HG03039 (cell line): ENCODE measurements at regions not wholly inside any gene's neighbourhood (a gene's known extent, or its start where the extent isn't known, plus 50 kb on each side); places are given as distances from the start of the nearest gene placed in this dataset.

Source experiments
- ATAC-seq: cut with Tn5 transposase; IDR thresholded peaks from one replicate; pipeline ENCODE4 v1.9.1; 2021; ENCODE audit warnings: mild to moderate bottlenecking, moderate library complexity; ENCODE audit not compliant: unreplicated experiment

DNA sequence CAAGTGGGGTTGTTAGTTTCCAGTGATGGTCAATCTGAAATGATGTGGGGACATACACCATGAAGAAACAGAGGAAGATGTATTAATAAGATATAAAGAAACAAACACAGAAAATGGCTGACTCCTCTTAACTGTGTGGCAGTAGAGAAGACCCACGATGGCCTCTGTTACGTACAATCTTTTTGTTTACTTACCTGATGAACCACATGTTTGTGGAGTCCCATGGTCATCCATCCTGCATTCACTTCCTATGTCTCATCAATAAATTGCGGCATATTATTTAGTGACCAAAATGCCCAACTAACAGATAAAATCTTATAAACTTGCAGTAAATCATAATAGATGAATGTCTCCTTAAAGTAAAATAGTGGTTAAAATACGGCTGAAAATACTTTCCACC lies 740.1 kb upstream of the LINC00305 start:
- ATAC-seq: no peak

DNA sequence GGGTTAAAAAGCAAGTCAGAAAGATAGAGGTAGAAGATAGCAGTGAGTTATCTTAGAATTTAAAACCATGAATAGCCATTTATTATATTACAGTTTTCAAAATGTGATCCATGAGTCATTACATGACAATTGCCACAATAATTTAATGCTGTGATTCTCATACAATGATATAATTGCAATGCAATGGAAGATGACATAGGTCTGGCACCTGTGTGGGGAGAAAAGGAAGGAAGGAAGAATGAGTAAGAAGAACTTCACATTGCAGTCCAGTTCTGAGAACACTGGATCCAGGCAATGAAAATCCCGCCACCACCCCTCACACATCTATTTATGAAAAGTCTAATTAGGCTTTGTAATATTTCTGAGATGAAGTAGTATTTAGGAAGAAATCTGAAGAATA lies 738.1 kb upstream of the LINC00305 start:
- no peak for ATAC-seq

DNA sequence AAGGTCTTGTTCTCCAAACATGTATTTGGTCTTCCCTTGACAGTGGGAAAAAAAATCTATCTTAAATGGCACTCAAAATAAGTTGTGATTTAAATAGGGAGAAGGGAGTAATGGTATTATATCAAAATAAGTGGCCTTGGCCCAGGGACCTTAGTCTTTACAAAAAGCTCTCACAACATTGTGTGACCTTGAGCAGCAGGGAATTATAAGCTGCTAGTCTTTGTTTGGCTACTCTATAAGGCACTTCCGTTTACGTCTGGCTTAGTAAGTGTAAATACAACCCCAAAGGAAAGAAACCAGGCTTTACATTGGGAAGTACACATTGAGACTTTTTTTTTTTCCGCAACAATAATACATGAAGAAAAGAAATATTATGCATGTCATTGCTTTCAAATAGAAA lies 734.0 kb upstream of the LINC00305 start:
- ATAC-seq: no peak

DNA sequence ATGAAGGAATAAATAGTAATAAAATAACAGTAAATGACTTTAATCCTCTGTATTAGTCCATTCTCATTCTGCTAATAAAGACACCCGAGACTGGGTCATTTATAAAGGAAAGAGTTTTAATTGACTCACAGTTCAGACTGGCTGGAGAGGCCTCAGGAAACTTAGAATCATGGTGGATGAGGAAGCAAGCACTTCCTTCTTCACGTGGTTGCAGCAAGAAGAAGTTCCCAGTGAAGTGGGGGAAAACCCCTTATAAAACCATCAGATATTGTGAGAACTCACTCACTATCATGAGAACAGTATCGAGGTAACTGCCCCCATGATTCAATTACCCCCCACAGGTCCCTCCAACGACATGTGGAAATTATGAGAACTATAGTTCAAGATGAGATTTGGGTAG lies 727.9 kb upstream of the LINC00305 start:
- no peak for ATAC-seq

DNA sequence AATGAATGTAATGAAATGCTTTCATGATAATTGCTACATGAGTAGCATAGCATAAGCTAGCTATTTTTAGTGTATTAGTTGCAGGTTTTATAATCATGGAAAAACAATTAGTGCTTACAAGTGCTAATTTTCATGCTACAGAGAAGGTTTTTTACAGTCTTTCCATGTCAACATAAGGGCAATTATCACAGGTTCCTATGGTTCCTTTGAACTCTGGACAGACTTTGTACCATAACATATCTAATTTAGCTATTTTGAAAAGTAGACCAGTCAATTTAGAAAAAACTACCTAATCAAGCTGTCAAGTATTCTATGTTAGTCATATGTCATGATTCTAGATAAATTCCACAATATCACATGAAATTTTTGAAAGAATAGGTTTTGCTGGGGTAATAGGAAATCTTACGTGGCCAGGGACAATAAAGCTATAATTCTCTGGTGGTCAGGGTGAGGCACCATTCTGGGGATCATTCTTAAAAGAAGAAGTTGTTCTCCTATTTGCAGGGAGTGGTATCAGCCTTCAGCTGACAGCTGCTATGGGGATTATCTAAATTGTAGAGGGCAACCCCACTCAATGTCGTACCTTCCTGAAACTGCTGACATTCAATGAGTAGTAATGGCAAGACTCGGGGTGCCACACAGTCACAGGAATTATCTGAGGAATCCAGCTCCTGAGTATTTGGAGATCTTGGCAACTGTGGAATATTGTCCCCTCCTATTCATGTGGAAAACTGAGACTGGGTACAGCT lies 724.0 kb upstream of the LINC00305 start:
- no peak for ATAC-seq

DNA sequence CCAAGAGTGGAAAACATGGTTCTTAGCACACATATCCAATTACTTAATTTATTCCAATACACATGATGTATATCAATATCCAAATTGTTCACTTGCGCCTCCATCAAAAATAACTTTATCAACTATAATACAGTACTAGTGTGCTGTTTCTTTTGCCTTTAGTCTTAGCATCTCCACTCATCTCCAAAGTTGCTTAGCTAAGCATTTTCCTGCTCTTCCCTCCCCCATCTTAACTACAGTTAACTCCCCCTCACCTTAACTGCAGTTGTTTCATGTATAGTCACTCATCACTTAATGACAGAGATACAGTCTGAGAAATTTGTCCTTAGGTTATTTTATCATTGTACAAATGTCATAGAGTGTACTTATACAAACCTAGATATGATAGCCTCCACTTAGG lies 705.2 kb upstream of the LINC00305 start:
- no peak for ATAC-seq

DNA sequence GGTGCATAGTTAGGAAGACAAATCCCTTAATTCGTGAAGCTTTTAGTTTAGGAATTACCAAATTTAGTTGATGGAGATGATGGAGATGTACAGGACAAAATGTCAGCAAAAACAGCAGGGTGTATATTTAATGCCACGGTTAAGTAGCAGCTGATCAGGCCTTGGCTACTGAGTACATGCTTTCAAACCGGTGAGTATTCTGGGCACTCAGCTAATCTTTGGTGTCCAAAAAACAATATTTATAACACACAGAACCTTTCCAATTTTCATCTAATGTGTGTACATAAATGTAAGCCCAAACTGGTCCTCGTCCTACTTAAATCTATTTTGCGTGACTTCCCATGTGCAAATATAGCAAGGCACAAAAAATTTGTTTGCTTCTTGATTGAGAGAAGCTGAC lies 703.4 kb upstream of the LINC00305 start:
- no peak for ATAC-seq

DNA sequence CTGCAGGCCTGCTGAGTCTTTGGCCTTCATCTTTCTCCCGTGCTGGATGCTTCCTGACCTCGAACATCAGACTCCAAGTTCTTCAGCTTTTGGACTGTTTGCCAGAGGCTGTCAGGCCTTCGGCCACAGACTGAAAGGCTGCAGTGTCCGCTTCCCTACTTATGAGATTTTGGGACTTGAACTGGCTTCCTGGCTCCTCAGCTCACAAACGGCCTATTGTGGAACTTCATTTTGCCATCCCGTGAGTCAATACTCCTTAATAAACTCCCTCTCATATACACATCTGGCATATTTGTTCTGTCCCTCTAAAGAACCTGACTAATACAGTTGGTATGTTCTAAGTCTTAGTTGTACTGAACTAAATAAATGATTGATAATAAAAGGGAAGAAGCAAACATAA lies 702.8 kb upstream of the LINC00305 start:
- ATAC-seq: no peak

DNA sequence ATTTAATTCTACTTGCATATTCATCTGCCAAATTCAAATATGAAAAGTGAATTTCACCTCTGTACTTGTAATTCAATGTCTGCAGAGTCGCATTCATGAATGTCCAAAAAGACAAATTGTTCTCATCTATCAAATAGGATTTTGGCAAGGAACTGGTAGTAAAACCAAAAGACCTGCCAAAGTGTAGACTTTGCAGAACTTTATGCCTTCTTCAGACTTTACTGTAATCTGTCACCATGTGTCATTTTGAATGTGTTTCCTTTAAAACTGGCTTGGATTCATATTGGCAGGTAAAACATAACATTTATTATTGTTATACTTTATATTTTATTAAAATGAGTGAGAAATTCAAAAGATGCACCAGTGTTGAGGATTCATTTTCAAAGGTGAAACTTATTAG lies 701.9 kb upstream of the LINC00305 start:
- ATAC-seq: no peak

DNA sequence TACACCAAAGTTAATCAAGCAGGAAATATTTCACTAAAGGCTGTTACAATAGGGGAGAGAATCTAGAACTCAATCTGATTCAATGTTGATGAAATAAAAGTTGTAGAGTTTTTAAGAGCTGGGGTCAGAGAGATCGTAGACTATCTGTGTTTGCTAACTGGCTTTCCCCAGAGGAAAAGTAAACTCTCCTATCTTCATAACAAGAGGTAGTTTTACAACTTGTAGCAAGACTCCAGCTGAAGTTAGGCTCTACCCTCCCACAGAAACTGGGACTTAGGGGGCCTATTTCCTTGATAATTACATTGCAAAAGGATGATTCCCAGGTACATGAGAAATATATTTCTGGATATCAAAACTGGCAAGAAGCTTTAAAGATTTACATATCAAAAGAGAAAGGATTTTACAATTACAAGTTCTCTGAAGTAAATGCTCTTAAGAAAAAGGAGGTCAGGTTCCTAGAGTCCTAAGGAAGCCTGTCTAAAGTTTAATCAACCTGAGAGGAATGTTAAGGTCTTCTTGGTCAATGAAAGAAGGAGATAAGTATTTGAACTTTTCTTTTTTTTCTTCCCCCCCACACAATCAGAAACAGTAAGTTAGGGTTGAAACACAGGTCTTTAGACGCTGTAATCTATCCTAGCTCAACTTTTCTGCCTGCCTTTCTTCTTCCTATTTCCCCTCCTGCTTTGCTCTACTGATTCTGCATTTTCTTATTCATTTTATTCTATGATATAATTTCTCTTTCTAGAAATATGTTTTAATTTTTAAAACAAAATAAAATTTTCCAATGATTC lies 692.2 kb upstream of the LINC00305 start:
- no peak for ATAC-seq

DNA sequence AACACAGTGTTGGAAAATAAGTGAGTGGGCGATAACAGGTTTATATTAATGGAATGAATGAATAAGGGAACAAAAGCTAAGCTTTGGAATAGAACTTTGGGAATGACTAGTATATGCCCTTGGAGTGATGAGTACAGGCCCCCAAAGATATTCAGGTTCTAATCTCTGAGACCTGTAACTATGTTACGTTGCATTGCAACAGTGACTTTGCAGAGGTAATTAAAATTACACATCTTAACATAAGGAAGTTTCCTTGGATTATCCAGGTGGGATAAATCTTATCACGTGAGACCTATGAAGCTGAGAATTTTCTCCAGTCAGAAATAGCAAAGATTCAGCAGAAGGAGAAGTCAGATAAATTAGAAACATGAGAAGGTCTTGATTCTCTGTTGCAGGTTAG lies 661.5 kb upstream of the LINC00305 start:
- ATAC-seq: no peak

DNA sequence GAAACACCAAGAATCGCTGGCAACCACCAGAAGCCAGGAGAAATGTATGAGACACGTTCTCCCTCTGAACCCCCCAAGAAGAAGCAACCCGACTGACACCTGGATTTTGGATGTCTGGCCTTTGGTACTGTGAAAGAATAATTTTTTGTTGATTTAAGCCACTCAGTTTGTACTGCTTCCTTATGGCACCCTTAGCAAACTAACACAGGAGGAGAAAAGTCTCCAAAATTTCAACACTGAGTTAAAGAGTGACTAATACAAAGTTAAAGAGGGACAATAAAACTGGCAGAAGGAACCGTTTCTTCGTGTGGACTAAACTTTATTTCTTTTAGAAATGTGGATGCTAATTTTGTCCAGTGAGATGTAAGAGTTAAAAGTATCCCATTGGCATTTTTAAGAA lies 660.9 kb upstream of the LINC00305 start:
- ATAC-seq: no peak

DNA sequence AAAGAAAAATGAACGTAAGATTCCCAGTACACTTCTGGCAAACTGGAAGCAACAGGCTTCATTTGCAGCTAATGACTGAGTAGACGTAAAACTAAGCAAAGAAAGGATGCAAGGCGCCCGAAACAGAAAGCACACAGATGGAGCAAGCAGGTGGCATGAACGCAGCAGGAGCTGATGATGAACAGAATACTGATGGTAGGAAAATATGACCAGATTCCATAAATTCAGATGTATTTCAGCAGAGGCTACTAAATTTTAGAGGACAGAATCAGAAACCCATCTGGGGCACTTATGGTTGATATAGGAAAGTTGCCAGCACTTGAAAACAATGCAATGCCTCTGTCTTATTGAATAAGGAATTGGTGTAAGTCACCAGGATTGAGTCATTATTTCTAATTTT lies 658.7 kb upstream of the LINC00305 start:
- ATAC-seq: no peak

DNA sequence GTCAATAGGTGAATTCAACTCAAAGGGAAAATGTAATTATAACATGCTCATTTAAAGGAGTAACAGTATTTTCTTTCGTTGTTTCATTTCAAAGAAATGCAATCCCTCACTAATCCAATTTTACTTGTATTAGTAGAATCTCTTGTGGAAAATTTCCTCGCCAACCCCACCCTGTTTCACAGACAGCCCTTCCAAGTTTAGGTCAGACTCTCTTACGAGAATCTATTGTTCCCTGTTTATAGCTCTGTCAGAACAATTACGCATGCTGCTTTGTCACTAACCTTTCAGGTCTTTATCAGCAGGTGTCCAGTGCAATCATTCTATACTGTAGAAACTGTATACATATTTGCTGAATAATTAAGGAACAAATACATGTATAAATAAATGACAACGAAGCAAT lies 657.8 kb upstream of the LINC00305 start:
- no peak for ATAC-seq

DNA sequence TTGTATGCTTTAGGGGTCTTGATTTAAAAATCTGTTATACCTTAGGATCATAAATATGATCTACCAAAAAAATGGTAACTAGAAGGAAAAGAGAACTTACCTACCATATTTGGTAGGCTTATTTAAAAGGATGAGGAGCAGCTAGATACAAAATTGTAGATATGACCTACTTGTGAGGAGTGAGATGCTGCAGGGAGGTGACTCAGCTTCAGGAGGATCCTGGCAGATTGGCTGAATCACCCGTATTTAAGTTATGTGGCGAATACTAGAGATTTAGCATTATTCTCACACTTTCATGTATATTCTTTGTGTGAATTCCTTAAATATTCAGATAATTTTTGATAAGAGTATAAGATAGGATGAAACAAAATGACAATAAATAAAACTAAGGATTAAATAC lies 657.3 kb upstream of the LINC00305 start:
- ATAC-seq: no peak

DNA sequence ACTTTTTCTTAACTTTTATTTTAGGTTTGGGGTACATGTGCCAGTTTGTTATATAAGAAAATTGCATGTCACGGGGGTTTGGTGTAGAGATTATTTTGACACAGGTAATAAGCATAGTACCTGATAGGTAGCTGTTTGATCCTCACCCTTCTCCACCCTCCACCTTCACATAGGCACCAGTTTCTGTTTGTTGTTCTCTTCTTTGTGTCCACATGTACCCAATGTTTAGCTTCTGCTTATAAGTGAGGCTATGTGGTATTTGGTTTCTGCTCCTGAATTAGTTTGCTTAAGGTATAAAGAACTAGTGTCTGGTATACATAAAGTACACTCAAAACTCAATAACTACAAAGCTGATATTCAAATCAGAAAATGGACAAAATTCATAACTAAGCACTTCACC lies 654.6 kb upstream of the LINC00305 start:
- ATAC-seq: no peak

DNA sequence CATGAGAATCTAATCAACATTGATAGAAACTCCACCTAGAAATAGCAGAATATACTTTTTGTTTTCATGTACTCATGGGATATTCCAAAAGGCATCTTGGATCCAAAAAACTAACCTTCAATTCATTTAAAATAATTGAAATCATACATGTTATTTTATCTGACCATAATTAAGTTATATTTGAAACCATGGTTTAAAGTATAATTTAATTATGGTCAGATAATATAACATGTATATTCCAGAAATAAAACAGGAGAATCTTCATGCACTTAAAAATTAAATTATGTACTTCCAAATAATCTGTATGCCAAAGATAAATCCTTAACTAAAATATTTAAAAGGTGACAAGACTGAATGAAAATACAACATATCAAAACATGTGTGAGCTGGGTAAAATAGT lies 651.3 kb upstream of the LINC00305 start:
- ATAC-seq: no peak

DNA sequence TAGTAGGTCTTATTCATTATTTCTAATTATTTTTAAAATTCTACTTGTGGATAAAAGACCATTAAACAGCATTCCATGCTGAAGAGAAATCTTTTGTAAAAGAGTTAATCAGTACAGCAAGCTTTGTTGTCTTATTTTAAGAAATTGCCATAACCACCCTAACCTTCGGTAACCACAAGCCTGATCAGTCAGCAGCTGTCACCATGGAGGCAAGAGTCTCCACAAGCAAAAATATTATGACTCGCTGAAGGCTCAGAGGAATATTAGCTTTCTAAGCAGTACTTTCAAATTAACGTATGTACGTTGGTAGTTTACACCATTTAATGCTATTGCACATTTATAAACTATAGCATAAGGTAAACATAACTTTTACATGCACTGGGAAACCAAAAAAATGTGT lies 650.5 kb upstream of the LINC00305 start:
- no peak for ATAC-seq

DNA sequence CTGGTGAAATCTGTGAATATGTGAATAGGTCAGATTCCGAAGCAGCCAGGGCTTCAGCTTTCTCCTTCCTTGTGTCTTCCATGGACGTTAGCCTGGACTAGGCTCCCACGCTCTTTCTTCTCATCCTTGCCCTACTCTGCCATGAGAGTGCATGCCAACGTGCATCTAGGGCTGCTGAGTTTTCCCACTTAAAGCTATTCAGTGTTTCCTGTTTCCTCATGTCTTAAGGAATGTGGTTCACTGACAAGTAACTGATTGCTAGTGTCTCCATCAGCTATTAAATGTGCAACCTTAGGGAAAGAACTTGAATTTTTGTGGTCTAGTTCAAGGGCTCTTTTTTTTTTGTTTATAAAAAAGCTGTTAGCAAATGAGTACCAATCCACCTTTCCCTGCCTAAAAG lies 642.3 kb upstream of the LINC00305 start:
- ATAC-seq: no peak

DNA sequence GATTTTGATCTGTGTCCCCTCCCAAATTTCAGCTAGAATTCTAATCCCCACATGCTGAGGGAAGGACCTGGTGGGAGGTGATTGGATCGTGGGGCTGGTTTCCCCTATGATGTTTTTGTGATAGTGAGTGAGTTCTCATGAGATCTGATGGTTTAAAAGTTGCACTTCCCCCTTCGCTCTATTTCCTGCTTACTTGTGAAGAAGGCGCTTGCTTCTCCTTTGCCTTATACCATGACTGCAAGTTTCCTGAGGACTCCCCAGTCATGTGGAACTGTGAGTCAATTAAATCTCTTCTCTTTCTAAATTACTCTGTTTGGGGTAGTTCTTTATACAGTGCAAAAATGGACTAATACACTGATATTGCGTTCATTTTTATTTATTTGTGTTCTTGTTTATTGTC lies 636.8 kb upstream of the LINC00305 start:
- no peak for ATAC-seq

DNA sequence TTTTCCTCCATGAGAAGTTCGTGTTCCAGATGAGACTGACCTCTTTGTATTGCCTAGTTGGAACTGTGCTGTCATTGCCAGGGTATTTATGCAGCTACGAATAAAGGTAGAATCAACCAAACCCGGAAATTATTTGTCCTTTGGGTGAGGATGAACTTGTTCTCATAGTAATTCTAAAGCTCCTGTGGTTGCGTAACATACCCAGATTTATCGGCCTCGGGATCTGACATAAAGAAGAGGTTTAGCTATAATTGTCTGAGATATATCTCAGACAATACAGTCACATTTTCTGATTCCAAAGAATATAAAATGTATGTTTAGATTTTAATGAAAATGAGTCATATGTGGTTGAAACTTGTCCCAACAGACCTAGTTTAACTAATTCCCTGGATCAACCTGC lies 628.7 kb upstream of the LINC00305 start:
- no peak for ATAC-seq

DNA sequence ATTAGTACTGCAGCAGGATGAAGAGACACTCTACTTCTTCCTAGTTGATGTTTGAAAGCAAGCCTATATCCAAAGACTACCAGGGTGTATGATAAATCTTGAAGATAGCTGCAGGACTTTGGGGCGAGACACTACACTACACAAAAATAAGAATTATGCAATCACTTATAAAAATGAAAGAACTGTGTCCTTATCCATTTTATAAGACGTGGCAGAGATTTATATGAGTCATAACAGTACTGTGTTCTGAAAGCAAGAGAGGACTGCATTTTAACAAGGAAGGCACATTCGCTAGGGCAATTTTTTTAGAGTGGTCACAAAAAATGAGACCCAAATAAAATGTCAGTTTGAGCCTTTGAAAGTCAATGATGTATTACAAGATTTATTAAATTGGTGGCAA lies 617.0 kb upstream of the LINC00305 start:
- ATAC-seq: no peak

DNA sequence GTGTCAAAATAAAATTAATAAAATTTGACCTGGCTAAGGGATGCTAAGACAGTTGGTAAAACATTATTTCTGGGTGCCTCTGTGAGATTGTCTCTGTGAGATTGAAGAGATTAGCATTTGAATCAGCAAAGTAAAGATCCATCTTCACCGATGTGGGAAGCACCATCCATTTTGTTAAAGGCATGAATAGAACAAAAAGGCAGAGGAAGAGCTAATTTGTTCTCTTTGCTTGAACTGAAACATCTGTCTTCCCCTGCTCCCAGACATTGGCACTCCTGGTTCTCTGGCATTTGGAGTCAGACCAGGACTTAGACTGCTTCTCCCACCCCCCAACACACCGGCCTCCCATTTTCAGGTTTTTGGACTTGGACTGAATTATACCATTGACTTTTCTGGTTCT lies 603.8 kb upstream of the LINC00305 start:
- ATAC-seq: no peak
